GM12878 (cell line): ENCODE measurements at regions not wholly inside any gene's neighbourhood (a gene's known extent, or its start where the extent isn't known, plus 50 kb on each side); places are given as distances from the start of the nearest gene placed in this dataset.

Source experiments
- CTCF ChIP-seq, 3 experiments: IDR thresholded peaks in 2 of 3; conservative IDR thresholded peaks in 1 of 3; 2 replicates each; pipeline ENCODE4 v1.5.1; 2011; ENCODE audit warnings: low read depth in 3 of 3, low read length in 3 of 3, mild to moderate bottlenecking in 3 of 3, control low read depth in 2 of 3, moderate library complexity in 2 of 3, inconsistent platforms in 1 of 3, mixed read lengths in 1 of 3; ENCODE audit not compliant: control insufficient read depth in 2 of 3, insufficient read depth in 1 of 3; ENCODE audit errors: extremely low read depth in 1 of 3
- EGR1 ChIP-seq, 2 experiments: IDR thresholded peaks; 1 replicate in 1 of 2; 2 replicates in 1 of 2; pipeline ENCODE4 v1.6.1; 2011 to 2012; ENCODE audit warnings: low read depth in 2 of 2, low read length in 2 of 2, borderline replicate concordance in 1 of 2, mild to moderate bottlenecking in 1 of 2, moderate library complexity in 1 of 2
- FOXM1 ChIP-seq: IDR thresholded peaks from 2 replicates; pipeline ENCODE4 v1.6.1; 2012; ENCODE audit warnings: low read depth, mild to moderate bottlenecking, inconsistent platforms, low read length, moderate library complexity
- HDAC2 ChIP-seq: fragments of 200-600 bp; sonication (generic); IDR thresholded peaks from 2 replicates; pipeline ENCODE4 v1.6.1; 2017
- HDAC6 ChIP-seq: fragments of 200-600 bp; sonication (generic); IDR thresholded peaks from one replicate; pipeline ENCODE4 v1.8.0; 2017; ENCODE audit warnings: antibody characterized with exemption; ENCODE audit not compliant: unreplicated experiment
- NRF1 ChIP-seq: conservative IDR thresholded peaks from 2 replicates; pipeline ENCODE4 v1.6.1; 2011; ENCODE audit warnings: mild to moderate bottlenecking, low read depth, low read length, improper control_type of control experiment
- POLR2A ChIP-seq: IDR thresholded peaks from 2 replicates; pipeline ENCODE4 v1.6.1; 2011; ENCODE audit warnings: low read depth, mild to moderate bottlenecking, low read length
- POLR2AphosphoS2 ChIP-seq: IDR thresholded peaks from 2 replicates; pipeline ENCODE4 v1.6.1; 2011; ENCODE audit warnings: low read depth, mild to moderate bottlenecking, low read length, improper control_type of control experiment, moderate library complexity
- POLR2AphosphoS5 ChIP-seq: IDR thresholded peaks from 2 replicates; pipeline ENCODE4 v1.6.1; 2011; ENCODE audit warnings: mild to moderate bottlenecking, low read length, inconsistent platforms
- RBBP5 ChIP-seq: fragments of 200-600 bp; sonication (generic); conservative IDR thresholded peaks from 2 replicates; pipeline ENCODE4 v1.6.1; 2016
- REST ChIP-seq: IDR thresholded peaks from 2 replicates; pipeline ENCODE4 v1.6.1; 2012; ENCODE audit warnings: mild to moderate bottlenecking, low read depth, low read length
- SMC3 ChIP-seq: IDR thresholded peaks from 2 replicates; pipeline ENCODE4 v1.6.1; 2011; ENCODE audit warnings: low read length, improper control_type of control experiment, borderline replicate concordance
- STAT3 ChIP-seq: IDR thresholded peaks from 2 replicates; pipeline ENCODE4 v1.6.1; 2011; ENCODE audit warnings: low read depth, low read length, improper control_type of control experiment
- YY1 ChIP-seq: IDR thresholded peaks from 2 replicates; pipeline ENCODE4 v1.6.1; 2011; ENCODE audit warnings: low read depth, mild to moderate bottlenecking, low read length

GRCh38 chr20:60764328-60764727, 487.7 kb upstream of the CDH4 start:
- no peak for TF ChIP-seq EGR1 (IDR thresholded peaks at IDR 0.05; ENCODE audit: borderline replicate concordance in 1 of 2, low read depth in 2 of 2, low read length in 2 of 2)
- TF ChIP-seq POLR2AphosphoS2, result no peak
- no peak for TF ChIP-seq HDAC2
- TF ChIP-seq POLR2A, result no peak
- TF ChIP-seq CTCF (IDR thresholded peaks at IDR 0.05 in 2 of 3, conservative IDR thresholded peaks at IDR 0.05 in 1 of 3; ENCODE audit: control insufficient read depth in 2 of 3, extremely low read depth in 1 of 3, insufficient read depth in 1 of 3, low read depth in 3 of 3, low read length in 3 of 3), result no peak
- TF ChIP-seq YY1, result no peak
- no peak for TF ChIP-seq SMC3
- TF ChIP-seq FOXM1, result no peak
- no peak for TF ChIP-seq NRF1
- TF ChIP-seq POLR2AphosphoS5, result no peak
- no peak for TF ChIP-seq RBBP5
- TF ChIP-seq REST, result no peak
- no peak for TF ChIP-seq STAT3
- no peak for TF ChIP-seq HDAC6
